A549 (cell line): ENCODE measurements at regions not wholly inside any gene's neighbourhood (a gene's known extent, or its start where the extent isn't known, plus 50 kb on each side); places are given as distances from the start of the nearest gene placed in this dataset.

Experiments
- ATAC-seq, 2 experiments: fragments of 200-7000 bp in 1 of 2; fragments of >200 bp in 1 of 2; cut with Nextera tagmentation in 1 of 2; cut with Tn5 transposase in 1 of 2; 3 replicates each; pipeline versions ENCODE4 v1.8.0 to v1.9.1; 2018 to 2020; ENCODE audit warnings: mild to moderate bottlenecking in 1 of 2, moderate library complexity in 1 of 2
- CTCF ChIA-PET: fragments of 300-600 bp; sonication (Branson Sonifier 250); formaldehyde crosslinking; extraction: SDS; loops from one replicate; lab custom pipeline; 2021; ENCODE audit warnings: antibody characterized with exemption, inconsistent platforms; lab: Yijun Ruan, JAX
- POLR2A ChIA-PET: fragments of 350-600 bp; formaldehyde crosslinking; extraction: SDS; loops from one replicate; lab custom pipeline; 2021; ENCODE audit warnings: antibody characterized with exemption, inconsistent platforms; lab: Yijun Ruan, JAX
- DNase-seq, 2 experiments: peaks; one replicate each; pipeline versions ENCODE4 v3.0.0 to v3.0.0-alpha.2; 2011 to 2016; ENCODE audit warnings: low read depth in 1 of 2, low spot score in 1 of 2
- FAIRE-seq: peaks from 2 replicates; lab custom pipeline; 2011; peaks lifted over from hg19 to GRCh38; lab: Jason Lieb, UNC
- H3K27ac ChIP-seq, 2 experiments: fragments of >200 bp; sonication (Bioruptor Twin); formaldehyde crosslinking; 3 replicates each; pipeline ENCODE4 v1.5.1; 2016 to 2017
- H3K4me1 ChIP-seq: fragments of >200 bp; sonication (Bioruptor Twin); formaldehyde crosslinking; 3 replicates; pipeline ENCODE4 v1.6.1; 2016
- H3K4me2 ChIP-seq: fragments of >200 bp; sonication (Bioruptor Twin); formaldehyde crosslinking; 3 replicates; pipeline ENCODE4 v1.6.1; 2016
- H3K4me3 ChIP-seq: fragments of >200 bp; sonication (Bioruptor Twin); formaldehyde crosslinking; 3 replicates; pipeline ENCODE4 v1.5.1; 2016
- H3K9me3 ChIP-seq: fragments of >200 bp; sonication (Bioruptor Twin); formaldehyde crosslinking; 3 replicates; pipeline ENCODE4 v1.6.1; 2016
- CHD4 ChIP-seq: fragments of 200-600 bp; sonication (generic); IDR thresholded peaks from 2 replicates; pipeline ENCODE4 v1.6.1; 2016; ENCODE audit warnings: antibody characterized with exemption, mild to moderate bottlenecking, borderline replicate concordance
- EHF ChIP-seq: fragments of 250-450 bp; sonication (Bioruptor Pico); IDR thresholded peaks from 2 replicates; pipeline ENCODE4 v1.5.0; 2020; ENCODE audit warnings: mild to moderate bottlenecking
- EP300 ChIP-seq, 2 experiments: fragments of >200 bp; sonication (Bioruptor Twin); formaldehyde crosslinking; IDR thresholded peaks; 2 replicates in 1 of 2; 3 replicates in 1 of 2; pipeline ENCODE4 v1.6.1; 2016 to 2017
- FOSB ChIP-seq: fragments of 250-450 bp; sonication (Bioruptor Pico); IDR thresholded peaks from 2 replicates; pipeline ENCODE4 v1.5.0; 2020; ENCODE audit warnings: mild to moderate bottlenecking, moderate library complexity
- FOSL2 ChIP-seq, 2 experiments: fragments of 450-650 bp in 1 of 2; fragments of >200 bp in 1 of 2; sonication (Bioruptor Twin) in 1 of 2; formaldehyde crosslinking; IDR thresholded peaks; 2 replicates each; pipeline versions ENCODE4 v1.5.0 to v1.6.1; 2016 to 2020; ENCODE audit warnings: mild to moderate bottlenecking in 1 of 2, moderate library complexity in 1 of 2
- GATA3 ChIP-seq: IDR thresholded peaks from 2 replicates; pipeline ENCODE4 v1.6.1; 2012; ENCODE audit warnings: borderline replicate concordance
- HES2 ChIP-seq: fragments of >200 bp; sonication (Bioruptor Twin); formaldehyde crosslinking; IDR thresholded peaks from 2 replicates; pipeline ENCODE4 v1.6.1; 2016
- HMGXB4 ChIP-seq: fragments of 250-450 bp; sonication (Bioruptor Pico); IDR thresholded peaks from 2 replicates; pipeline ENCODE4 v1.5.0; 2021; ENCODE audit warnings: mild to moderate bottlenecking, moderate library complexity, borderline replicate concordance
- HOXA7 ChIP-seq: fragments of 250-450 bp; sonication (Bioruptor Pico); IDR thresholded peaks from 2 replicates; pipeline ENCODE4 v1.5.0; 2020; ENCODE audit warnings: mild to moderate bottlenecking, moderate library complexity
- KDM5A ChIP-seq: fragments of 200-600 bp; sonication (generic); IDR thresholded peaks from 2 replicates; pipeline ENCODE4 v1.6.1; 2016; ENCODE audit warnings: antibody characterized with exemption, mild to moderate bottlenecking
- MYC ChIP-seq: IDR thresholded peaks from 2 replicates; pipeline ENCODE4 v1.6.1; 2012; ENCODE audit warnings: mild to moderate bottlenecking, inconsistent platforms, low read length, improper control_type of control experiment, borderline replicate concordance
- PBX3 ChIP-seq: IDR thresholded peaks from 2 replicates; pipeline ENCODE4 v1.6.1; 2012
- POLR2A ChIP-seq: IDR thresholded peaks from 2 replicates; pipeline ENCODE4 v1.6.1; 2012; ENCODE audit warnings: mild to moderate bottlenecking, low read length
- POLR2AphosphoS2 ChIP-seq: conservative IDR thresholded peaks from 2 replicates; pipeline ENCODE4 v1.6.1; 2012; ENCODE audit warnings: low read length, improper control_type of control experiment, inconsistent platforms
- RFX5 ChIP-seq: fragments of 450-650 bp; IDR thresholded peaks from 2 replicates; pipeline ENCODE4 v1.7.1; 2014; ENCODE audit warnings: antibody characterized with exemption, mild to moderate bottlenecking, moderate library complexity
- RNF2 ChIP-seq: fragments of 200-600 bp; sonication (generic); IDR thresholded peaks from 2 replicates; pipeline ENCODE4 v1.6.1; 2016; ENCODE audit warnings: low read depth, mild to moderate bottlenecking, antibody characterized with exemption, moderate library complexity, borderline replicate concordance
- SMC3 ChIP-seq: fragments of >200 bp; sonication (Bioruptor Twin); formaldehyde crosslinking; IDR thresholded peaks from 3 replicates; pipeline ENCODE4 v1.6.1; 2018; ENCODE audit warnings: inconsistent platforms
- TFCP2L1 ChIP-seq: fragments of 250-450 bp; sonication (Bioruptor Pico); IDR thresholded peaks from 2 replicates; pipeline ENCODE4 v1.5.0; 2021; ENCODE audit warnings: mild to moderate bottlenecking
- ZC3H11A ChIP-seq: fragments of 450-650 bp; IDR thresholded peaks from 2 replicates; pipeline ENCODE4 v1.6.1; 2014; ENCODE audit warnings: antibody characterized with exemption, mild to moderate bottlenecking
- ZSCAN20 ChIP-seq: fragments of 250-450 bp; sonication (Bioruptor Pico); IDR thresholded peaks from 2 replicates; pipeline ENCODE4 v1.8.0; 2022; ENCODE audit warnings: mild to moderate bottlenecking, moderate library complexity
- WGBS: methylation state at CpG from one replicate; pipeline ENCODE4 v1.1.6; 2017; ENCODE audit errors: missing lambda C conversion rate; 5-methylcytosine and 5-hydroxymethylcytosine counted together
- TF ChIP-seq, protein P1 (sequence below): fragments of 200-600 bp; sonication (generic); IDR thresholded peaks from 2 replicates; pipeline ENCODE4 v1.6.1; 2016; ENCODE audit warnings: antibody characterized with exemption, mild to moderate bottlenecking, moderate library complexity

GRCh38 chr16:5639531-5639930 is 541.9 kb upstream of the EEF2KMT start:
- TF ChIP-seq GATA3, result no peak
- TF ChIP-seq FOSB (CRISPR knock-in tag), result no peak
- no peak for TF ChIP-seq CHD4
- no peak for TF ChIP-seq RNF2
- Histone ChIP-seq H3K4me3 (no peak overlapping the region), H3K27ac (no peak overlapping the region), H3K9me3 (no peaks in the 10 kb centered on the region), H3K4me2 (no peak overlapping the region), H3K4me1 (no peaks in the 10 kb centered on the region)
- WGBS, result 6% methylated on average over 3 of the region's 3 CpGs
- ChIA-PET CTCF (interaction anchor here (0.6 to 1.0 kb wide), 2 partner anchors 23 to 231 kb away, joined by 3 to 4 read pairs; no protein-coding TSS in a partner anchor), POLR2A (no interaction called here)
- FAIRE-seq (no peak), DNase-seq (no peak), ATAC-seq (no peak)

GRCh38 chr16:5635331-5635730 is 537.7 kb upstream of the EEF2KMT start:
- Histone ChIP-seq H3K4me1 (no peaks in the 10 kb centered on the region), H3K9me3 (no peaks in the 10 kb centered on the region), H3K4me3 (no peak overlapping the region), H3K4me2 (no peak overlapping the region), H3K27ac (no peak overlapping the region)
- ATAC-seq, result no peak
- no peak for FAIRE-seq
- 0% methylated on average over 2 of the region's 2 CpGs for WGBS
- POLR2A ChIA-PET, result no interaction called here
- TF ChIP-seq PBX3 (no peak), SMC3 (no peak), ZC3H11A (no peak), HMGXB4 (CRISPR knock-in tag) (no peak), RNF2 (no peak), FOSL2 (IDR thresholded peaks at IDR 0.05) (no peak), FOSL2 (CRISPR knock-in tag; IDR thresholded peaks at IDR 0.05) (no peak), HES2 (no peak), GATA3 (no peak), MYC (no peak), TFCP2L1 (CRISPR knock-in tag) (no peak), HOXA7 (CRISPR knock-in tag) (no peak), RFX5 (no peak)
- TF ChIP-seq, protein P1, sequence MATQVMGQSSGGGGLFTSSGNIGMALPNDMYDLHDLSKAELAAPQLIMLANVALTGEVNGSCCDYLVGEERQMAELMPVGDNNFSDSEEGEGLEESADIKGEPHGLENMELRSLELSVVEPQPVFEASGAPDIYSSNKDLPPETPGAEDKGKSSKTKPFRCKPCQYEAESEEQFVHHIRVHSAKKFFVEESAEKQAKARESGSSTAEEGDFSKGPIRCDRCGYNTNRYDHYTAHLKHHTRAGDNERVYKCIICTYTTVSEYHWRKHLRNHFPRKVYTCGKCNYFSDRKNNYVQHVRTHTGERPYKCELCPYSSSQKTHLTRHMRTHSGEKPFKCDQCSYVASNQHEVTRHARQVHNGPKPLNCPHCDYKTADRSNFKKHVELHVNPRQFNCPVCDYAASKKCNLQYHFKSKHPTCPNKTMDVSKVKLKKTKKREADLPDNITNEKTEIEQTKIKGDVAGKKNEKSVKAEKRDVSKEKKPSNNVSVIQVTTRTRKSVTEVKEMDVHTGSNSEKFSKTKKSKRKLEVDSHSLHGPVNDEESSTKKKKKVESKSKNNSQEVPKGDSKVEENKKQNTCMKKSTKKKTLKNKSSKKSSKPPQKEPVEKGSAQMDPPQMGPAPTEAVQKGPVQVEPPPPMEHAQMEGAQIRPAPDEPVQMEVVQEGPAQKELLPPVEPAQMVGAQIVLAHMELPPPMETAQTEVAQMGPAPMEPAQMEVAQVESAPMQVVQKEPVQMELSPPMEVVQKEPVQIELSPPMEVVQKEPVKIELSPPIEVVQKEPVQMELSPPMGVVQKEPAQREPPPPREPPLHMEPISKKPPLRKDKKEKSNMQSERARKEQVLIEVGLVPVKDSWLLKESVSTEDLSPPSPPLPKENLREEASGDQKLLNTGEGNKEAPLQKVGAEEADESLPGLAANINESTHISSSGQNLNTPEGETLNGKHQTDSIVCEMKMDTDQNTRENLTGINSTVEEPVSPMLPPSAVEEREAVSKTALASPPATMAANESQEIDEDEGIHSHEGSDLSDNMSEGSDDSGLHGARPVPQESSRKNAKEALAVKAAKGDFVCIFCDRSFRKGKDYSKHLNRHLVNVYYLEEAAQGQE, result no peak
- CTCF ChIA-PET, result interaction anchor here (4.6 kb wide), 1 partner anchor 18 kb away, joined by 31 read pairs; no protein-coding TSS in a partner anchor
- DNase-seq, result no peak

DNA sequence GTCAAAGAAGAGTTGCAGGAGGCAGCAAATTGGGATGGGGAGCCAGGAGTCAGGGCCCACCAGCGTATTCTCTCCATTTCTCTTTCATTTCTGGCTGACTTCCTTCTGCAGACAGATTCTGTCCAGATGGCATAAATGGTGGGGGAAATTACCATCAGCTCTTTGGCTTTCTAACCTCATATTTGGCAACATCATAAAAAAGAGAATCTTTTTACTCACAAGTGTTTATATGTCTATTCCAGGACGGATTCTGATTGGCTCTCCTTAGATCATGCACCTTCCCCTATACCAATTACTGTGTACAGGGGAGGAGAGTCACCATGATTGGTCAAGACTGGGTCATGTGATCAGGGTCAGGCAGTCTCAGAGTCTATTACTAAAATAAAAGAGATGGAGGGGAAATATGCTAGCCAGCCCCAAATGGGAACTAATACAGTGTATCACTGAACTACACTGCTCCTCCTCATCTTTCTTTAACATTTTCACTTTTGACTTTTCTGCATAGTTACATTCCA is 537.1 kb upstream of the EEF2KMT start:
- H3K27ac ChIP-seq, result no peak overlapping the region
- FAIRE-seq (no peak), DNase-seq (no peak), ATAC-seq (no peak)
- POLR2A ChIA-PET, result no interaction called here
- H3K4me2 ChIP-seq, result no peak overlapping the region
- CTCF ChIA-PET, result interaction anchor here (0.8 to 4.6 kb wide), 9 partner anchors 10 to 1055 kb away, joined by 3 to 31 read pairs (median 4); no protein-coding TSS in a partner anchor
- no peaks in the 10 kb centered on the region for H3K9me3 ChIP-seq
- no peaks in the 10 kb centered on the region for H3K4me1 ChIP-seq
- 2% methylated on average over 2 of the region's 2 CpGs for WGBS
- H3K4me3 ChIP-seq, result no peak overlapping the region
- no peak for TF ChIP-seq HOXA7 (CRISPR knock-in tag)
- no peak for TF ChIP-seq HES2
- no peak for TF ChIP-seq EHF (CRISPR knock-in tag)
- no peak for TF ChIP-seq ZSCAN20 (CRISPR knock-in tag)
- no peak for TF ChIP-seq KDM5A
- TF ChIP-seq POLR2AphosphoS2, result no peak
- TF ChIP-seq, protein P1, result no peak
- TF ChIP-seq EP300 (IDR thresholded peaks at IDR 0.05), result no peak
- TF ChIP-seq POLR2A, result no peak
